ENCODE measurements at regions not wholly inside any gene's neighbourhood (a gene's known extent, or its start where the extent isn't known, plus 50 kb on each side); places are given as distances from the start of the nearest gene placed in this dataset.

DNA sequence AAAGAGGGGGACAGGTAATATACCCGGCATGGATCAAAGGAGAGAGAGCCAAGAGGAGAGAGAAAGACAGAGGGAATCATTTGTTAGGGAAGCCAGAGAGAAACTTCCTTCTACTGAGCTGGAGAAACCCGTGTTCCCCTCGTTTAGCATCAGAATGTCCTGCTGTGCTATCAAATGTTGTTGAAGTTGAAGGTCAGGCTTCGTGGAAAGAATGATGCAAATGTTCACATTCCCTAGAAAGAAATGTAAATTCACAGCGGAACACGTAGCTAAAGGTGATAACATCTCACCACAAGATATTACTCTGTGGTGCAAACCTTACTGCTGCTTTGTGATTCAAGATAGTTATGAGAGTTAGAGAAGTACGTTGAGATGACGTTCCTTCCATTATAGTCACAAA, 258.1 kb downstream of the LNPK start:
- Histone ChIP-seq H3K27ac (ENCODE audit: low read depth, low read length) (no peak overlapping the region), H3K4me2 (ENCODE audit: insufficient read depth in 1 of 2, low read depth in 2 of 2, low read length in 2 of 2) (peak overlapping the region in 1 of 2 experiments; percentile 22; a peak in 1 of 4 replicates), H2BK12ac (ENCODE audit: low read depth, low read length) (no peak overlapping the region), H3K9me3 (ENCODE audit: insufficient read depth in 2 of 2, low read depth in 1 of 2, low read length in 1 of 2) (no peaks in the 10 kb centered on the region), H3K23me2 (ENCODE audit: low read depth, low read length) (no peaks in the 10 kb centered on the region), H3K9ac (replicated peaks in 1 of 4; ENCODE audit: extremely low read depth in 1 of 4, low read depth in 3 of 4, low read length in 3 of 4) (no peak overlapping the region), H3K4me3 (ENCODE audit: extremely low read depth in 1 of 4, insufficient read depth in 2 of 4, low read depth in 3 of 4, low read length in 4 of 4) (no peak overlapping the region), H2AK5ac (ENCODE audit: low read depth, low read length) (no peak overlapping the region), H3K56ac (replicated peaks; ENCODE audit: insufficient read length, low read depth, low read length) (no peak overlapping the region), H4K20me1 (replicated peaks in 1 of 2; ENCODE audit: control insufficient read depth in 1 of 2, insufficient read depth in 2 of 2, low read length in 2 of 2) (no peaks in the 10 kb centered on the region), H2AFZ (ENCODE audit: low read length) (no peak overlapping the region), H2BK15ac (ENCODE audit: low read length) (no peak overlapping the region), H4K91ac (replicated peaks; ENCODE audit: insufficient read length, low read length) (no peak overlapping the region), H3K79me1 (ENCODE audit: low read depth, low read length) (no peaks in the 10 kb centered on the region; the same call in 1 of the 2 replicates), H2BK5ac (ENCODE audit: low read depth, low read length) (no peak overlapping the region), H2BK120ac (replicated peaks; ENCODE audit: low read depth, low read length) (no peak overlapping the region), H3K4me1 (replicated peaks in 1 of 4; ENCODE audit: control insufficient read depth in 3 of 4, insufficient read depth in 4 of 4, low read length in 3 of 4) (peaks cover 0 to 6% (median 1%) of the 10 kb centered on the region in 4 experiments; a peak in 2 of 7 replicates), H2BK20ac (ENCODE audit: low read length) (no peak overlapping the region), H3K18ac (ENCODE audit: extremely low read depth, low read length) (no peak overlapping the region), H3K14ac (ENCODE audit: insufficient read length) (no peak overlapping the region), H4K5ac (ENCODE audit: insufficient read length, low read depth, low read length) (no peak overlapping the region), H3K27me3 (replicated peaks in 1 of 4; ENCODE audit: control insufficient read depth in 3 of 4, extremely low read depth in 1 of 4, insufficient read depth in 3 of 4, low read length in 3 of 4) (no peaks in the 10 kb centered on the region), H3K36me3 (ENCODE audit: control insufficient read depth in 2 of 4, insufficient read depth in 4 of 4, low read length in 3 of 4) (no peaks in the 10 kb centered on the region), H3K79me2 (ENCODE audit: control insufficient read depth in 1 of 2, insufficient read depth in 2 of 2, low read length in 2 of 2) (no peaks in the 10 kb centered on the region), H4K8ac (ENCODE audit: extremely low read depth, insufficient read depth, low read length) (no peak overlapping the region), H3K4ac (replicated peaks; ENCODE audit: insufficient read length, low read depth, low read length) (no peak overlapping the region), H3K23ac (ENCODE audit: insufficient read length) (no peak overlapping the region)
- DNase-seq (ENCODE audit: low read depth in 1 of 2, low spot score in 2 of 2), result peak in 1 of 2 experiments; percentile 19
- ChIA-PET POLR2A (ENCODE audit: partially characterized antibody) (no interaction called here), CTCF (ENCODE audit: partially characterized antibody) (interaction anchor here (2.0 kb wide), 1 partner anchor 35 kb away, joined by 5 read pairs; no protein-coding TSS in a partner anchor)
- TF ChIP-seq SUZ12 (IDR thresholded peaks at IDR 0.05; ENCODE audit: low read length) (no peak), BRCA1 (IDR thresholded peaks at IDR 0.05; ENCODE audit: low read depth, low read length) (no peak), CEBPB (IDR thresholded peaks at IDR 0.05; ENCODE audit: low read depth, low read length) (peak; percentile 34; the same call in 1 of the 2 replicates), SP1 (IDR thresholded peaks at IDR 0.05; ENCODE audit: low read depth, low read length) (0 out of 2 replicates have a peak, but pooled peaks have one; percentile 36), EP300 (IDR thresholded peaks at IDR 0.05; ENCODE audit: borderline replicate concordance in 1 of 2, low read depth in 2 of 2, low read length in 2 of 2) (0 out of 3 replicates have a peak, but pooled peaks of 1 of the 2 experiments have one; percentile 53), NANOG (IDR thresholded peaks at IDR 0.05; ENCODE audit: insufficient read depth, low read depth, low read length, poor library complexity, severe bottlenecking) (peak; percentile 31), POU5F1 (IDR thresholded peaks at IDR 0.05; ENCODE audit: low read depth, low read length) (0 out of 2 replicates have a peak, but pooled peaks have one; percentile 41)
- 31% methylated on average over 8 of the region's 8 CpGs; no CpG with 5 or more reads in 1 of the 2 experiments for WGBS, 2 experiments (ENCODE audit: extremely low coverage in 1 of 2, insufficient coverage in 1 of 2, insufficient read length in 1 of 2, insufficient replicate concordance in 2 of 2, low coverage in 1 of 2, low lambda C conversion rate in 2 of 2, missing lambda C conversion rate in 1 of 2)
- FAIRE-seq, result peak; percentile 71

Measured in H1 (cell line).